H1 (cell line): ENCODE measurements at regions not wholly inside any gene's neighbourhood (a gene's known extent, or its start where the extent isn't known, plus 50 kb on each side); places are given as distances from the start of the nearest gene placed in this dataset.

Source experiments
- CTCF ChIA-PET: fragments of 300-600 bp; sonication (Branson Sonifier 250); formaldehyde crosslinking; loops from one replicate; lab custom pipeline; 2021; ENCODE audit not compliant: partially characterized antibody; lab: Charles Lee
- POLR2A ChIA-PET: fragments of 300-600 bp; sonication (Branson Sonifier 250); formaldehyde crosslinking; loops from one replicate; lab custom pipeline; 2021; ENCODE audit warnings: inconsistent platforms; ENCODE audit not compliant: partially characterized antibody; lab: Charles Lee
- DNase-seq, 2 experiments: peaks; one replicate each; pipeline versions ENCODE4 v3.0.0 to v3.0.0-alpha.2; 2010 to 2022; ENCODE audit warnings: low spot score in 2 of 2, low read depth in 1 of 2, mixed read lengths in 1 of 2
- FAIRE-seq: peaks from 2 replicates; lab custom pipeline; 2011; peaks lifted over from hg19 to GRCh38; lab: Jason Lieb, UNC
- H2AFZ ChIP-seq: 2 replicates; pipeline ENCODE4 v1.8.1; 2012; ENCODE audit warnings: low read length, inconsistent platforms
- H2AK5ac ChIP-seq: 2 replicates; pipeline ENCODE4 v1.6.1; 2013; ENCODE audit warnings: low read depth, low read length
- H2BK120ac ChIP-seq: replicated peaks from 2 replicates; pipeline ENCODE3; 2013; ENCODE audit warnings: low read depth, low read length, inconsistent platforms
- H2BK12ac ChIP-seq: 2 replicates; pipeline ENCODE4 v1.6.1; 2013; ENCODE audit warnings: low read depth, low read length
- H2BK15ac ChIP-seq: 2 replicates; pipeline ENCODE4 v1.6.1; 2013; ENCODE audit warnings: low read length
- H2BK20ac ChIP-seq: 2 replicates; pipeline ENCODE4 v1.6.1; 2013; ENCODE audit warnings: low read length
- H2BK5ac ChIP-seq: 2 replicates; pipeline ENCODE4 v1.6.1; 2013; ENCODE audit warnings: low read depth, low read length
- H3K14ac ChIP-seq: 2 replicates; pipeline ENCODE4 v1.6.1; 2013; ENCODE audit warnings: inconsistent platforms; ENCODE audit not compliant: insufficient read length
- H3K18ac ChIP-seq: 2 replicates; pipeline ENCODE4 v1.6.1; 2013; ENCODE audit warnings: low read length; ENCODE audit errors: extremely low read depth
- H3K23ac ChIP-seq: 2 replicates; pipeline ENCODE4 v1.6.1; 2013; ENCODE audit warnings: inconsistent platforms; ENCODE audit not compliant: insufficient read length
- H3K23me2 ChIP-seq: 2 replicates; pipeline ENCODE4 v1.6.1; 2013; ENCODE audit warnings: low read depth, low read length
- H3K27ac ChIP-seq: 2 replicates; pipeline ENCODE4 v1.6.1; 2011; ENCODE audit warnings: low read depth, low read length, inconsistent platforms
- H3K27me3 ChIP-seq, 4 experiments: replicated peaks in 1 of 4; 1 replicate in 1 of 4; 2 replicates in 3 of 4; pipeline versions ENCODE4 v1.6.1 to v1.8.1; 2011 to 2013; ENCODE audit warnings: low read length in 3 of 4, mild to moderate bottlenecking in 3 of 4, inconsistent platforms in 2 of 4, mixed read lengths in 2 of 4, moderate library complexity in 1 of 4; ENCODE audit not compliant: control insufficient read depth in 3 of 4, insufficient read depth in 3 of 4; ENCODE audit errors: extremely low read depth in 1 of 4
- H3K36me3 ChIP-seq, 4 experiments: 2 replicates each; pipeline versions ENCODE4 v1.6.1 to v1.8.1; 2011 to 2013; ENCODE audit warnings: mild to moderate bottlenecking in 4 of 4, low read length in 3 of 4, moderate library complexity in 2 of 4, control low read depth in 1 of 4, inconsistent platforms in 1 of 4; ENCODE audit not compliant: insufficient read depth in 4 of 4, control insufficient read depth in 2 of 4
- H3K4ac ChIP-seq: replicated peaks from 2 replicates; pipeline ENCODE3; 2013; ENCODE audit warnings: low read length, low read depth, mixed read lengths, inconsistent platforms; ENCODE audit not compliant: insufficient read length
- H3K4me1 ChIP-seq, 4 experiments: replicated peaks in 1 of 4; 1 replicate in 1 of 4; 2 replicates in 3 of 4; pipeline versions ENCODE4 v1.6.1 to v1.8.1; 2011 to 2013; ENCODE audit warnings: low read length in 3 of 4, inconsistent platforms in 2 of 4, mixed read lengths in 1 of 4; ENCODE audit not compliant: insufficient read depth in 4 of 4, control insufficient read depth in 3 of 4
- H3K4me2 ChIP-seq, 2 experiments: 2 replicates each; pipeline versions ENCODE4 v1.6.1 to v1.8.1; 2011 to 2013; ENCODE audit warnings: low read depth in 2 of 2, low read length in 2 of 2, control low read depth in 1 of 2, inconsistent platforms in 1 of 2, mild to moderate bottlenecking in 1 of 2; ENCODE audit not compliant: insufficient read depth in 1 of 2
- H3K4me3 ChIP-seq, 4 experiments: fragments of 200-600, 300-600 bp in 1 of 4; sonication (generic), shearing (Covaris generic), sonication (Bioruptor Twin) in 1 of 4; 2 replicates each; pipeline versions ENCODE4 v1.5.1 to v1.8.1; 2011 to 2016; ENCODE audit warnings: low read length in 4 of 4, low read depth in 3 of 4, control low read depth in 2 of 4, inconsistent platforms in 2 of 4, mild to moderate bottlenecking in 2 of 4, mixed read lengths in 1 of 4, moderate library complexity in 1 of 4; ENCODE audit not compliant: insufficient read depth in 2 of 4; ENCODE audit errors: extremely low read depth in 1 of 4
- H3K56ac ChIP-seq: replicated peaks from 2 replicates; pipeline ENCODE3; 2013; ENCODE audit warnings: low read depth, mild to moderate bottlenecking, mixed read lengths, low read length, inconsistent platforms; ENCODE audit not compliant: insufficient read length
- H3K79me1 ChIP-seq: 2 replicates; pipeline ENCODE4 v1.6.1; 2013; ENCODE audit warnings: low read depth, low read length, control low read depth
- H3K79me2 ChIP-seq, 2 experiments: 2 replicates each; pipeline versions ENCODE4 v1.6.1 to v1.8.1; 2012 to 2013; ENCODE audit warnings: low read length in 2 of 2, mild to moderate bottlenecking in 2 of 2, inconsistent platforms in 1 of 2; ENCODE audit not compliant: insufficient read depth in 2 of 2, control insufficient read depth in 1 of 2
- H3K9ac ChIP-seq, 4 experiments: replicated peaks in 1 of 4; 1 replicate in 1 of 4; 2 replicates in 3 of 4; pipeline versions ENCODE4 v1.6.1 to v1.8.1; 2011 to 2013; ENCODE audit warnings: low read depth in 3 of 4, low read length in 3 of 4, control low read depth in 2 of 4, mild to moderate bottlenecking in 2 of 4, moderate library complexity in 2 of 4, inconsistent platforms in 1 of 4; ENCODE audit errors: extremely low read depth in 1 of 4
- H3K9me3 ChIP-seq, 2 experiments: 2 replicates each; pipeline versions ENCODE4 v1.6.1 to v1.8.1; 2012 to 2013; ENCODE audit warnings: mild to moderate bottlenecking in 2 of 2, moderate library complexity in 2 of 2, control low read depth in 1 of 2, inconsistent platforms in 1 of 2, low read depth in 1 of 2, low read length in 1 of 2, mixed read lengths in 1 of 2; ENCODE audit not compliant: insufficient read depth in 2 of 2
- H4K20me1 ChIP-seq, 2 experiments: replicated peaks in 1 of 2; 2 replicates each; pipeline versions ENCODE3 to v1.8.1; 2011 to 2013; ENCODE audit warnings: inconsistent platforms in 2 of 2, low read length in 2 of 2, mild to moderate bottlenecking in 1 of 2; ENCODE audit not compliant: insufficient read depth in 2 of 2, control insufficient read depth in 1 of 2
- H4K5ac ChIP-seq: 2 replicates; pipeline ENCODE4 v1.6.1; 2013; ENCODE audit warnings: low read length, low read depth, mixed read lengths, inconsistent platforms; ENCODE audit not compliant: insufficient read length
- H4K8ac ChIP-seq: 2 replicates; pipeline ENCODE4 v1.8.0; 2013; ENCODE audit warnings: mild to moderate bottlenecking, moderate library complexity, low read length, inconsistent platforms; ENCODE audit not compliant: insufficient read depth; ENCODE audit errors: extremely low read depth
- H4K91ac ChIP-seq: replicated peaks from 2 replicates; pipeline ENCODE3; 2013; ENCODE audit warnings: low read length, mixed read lengths, inconsistent platforms; ENCODE audit not compliant: insufficient read length
- ATF3 ChIP-seq: IDR thresholded peaks from 2 replicates; pipeline ENCODE4 v1.6.1; 2011; ENCODE audit warnings: low read depth, mild to moderate bottlenecking, low read length; ENCODE audit not compliant: insufficient read depth
- CBX5 ChIP-seq: fragments of 300-800, 300-1000 bp; sonication (generic); IDR thresholded peaks from 2 replicates; pipeline ENCODE4 v1.7.1; 2016; ENCODE audit warnings: antibody characterized with exemption, low read length, low read depth
- CHD1 ChIP-seq: IDR thresholded peaks from 2 replicates; pipeline ENCODE4 v1.6.1; 2012; ENCODE audit warnings: low read depth, low read length, improper control_type of control experiment
- CREB1 ChIP-seq: IDR thresholded peaks from 2 replicates; pipeline ENCODE4 v1.6.1; 2012; ENCODE audit warnings: inconsistent platforms
- EZH2 ChIP-seq: fragments of 200-600 bp; sonication (generic); IDR thresholded peaks from 2 replicates; pipeline ENCODE4 v1.7.1; 2012; ENCODE audit warnings: low read depth, mild to moderate bottlenecking, moderate library complexity, low read length, inconsistent platforms; ENCODE audit not compliant: severe bottlenecking
- JUND ChIP-seq: IDR thresholded peaks from 2 replicates; pipeline ENCODE4 v1.6.1; 2011; ENCODE audit warnings: mild to moderate bottlenecking, improper control_type of control experiment, low read length
- KDM4A ChIP-seq: IDR thresholded peaks from one replicate; pipeline ENCODE4 v1.7.1; 2012; ENCODE audit warnings: low read depth, mild to moderate bottlenecking, moderate library complexity, low read length, inconsistent platforms; ENCODE audit not compliant: severe bottlenecking
- NANOG ChIP-seq: IDR thresholded peaks from 2 replicates; pipeline ENCODE4 v1.6.1; 2011; ENCODE audit warnings: low read length, low read depth, mild to moderate bottlenecking, inconsistent platforms; ENCODE audit not compliant: insufficient read depth, poor library complexity, severe bottlenecking
- RAD21 ChIP-seq, 2 experiments: IDR thresholded peaks in 1 of 2; conservative IDR thresholded peaks in 1 of 2; 2 replicates each; pipeline ENCODE4 v1.6.1; 2011; ENCODE audit warnings: low read depth in 2 of 2, low read length in 2 of 2, improper control_type of control experiment in 1 of 2, inconsistent platforms in 1 of 2, mild to moderate bottlenecking in 1 of 2, moderate library complexity in 1 of 2
- SP4 ChIP-seq: IDR thresholded peaks from 2 replicates; pipeline ENCODE4 v1.6.1; 2012; ENCODE audit warnings: low read length, inconsistent platforms
- TCF12 ChIP-seq: IDR thresholded peaks from 2 replicates; pipeline ENCODE4 v1.6.1; 2011; ENCODE audit warnings: low read depth, mild to moderate bottlenecking, low read length
- WGBS, 2 experiments: shearing (Covaris generic) in 1 of 2; methylation state at CpG; one replicate each; pipeline versions ENCODE4 v1.1.6 to v1.1.7; 2013 to 2015; ENCODE audit warnings: low lambda C conversion rate in 2 of 2, mixed read lengths in 2 of 2, inconsistent platforms in 1 of 2, low coverage in 1 of 2, missing lambda C conversion rate in 1 of 2; ENCODE audit not compliant: insufficient replicate concordance in 2 of 2, insufficient coverage in 1 of 2, insufficient read length in 1 of 2; ENCODE audit errors: extremely low coverage in 1 of 2, missing lambda C conversion rate in 1 of 2; 5-methylcytosine and 5-hydroxymethylcytosine counted together

DNA sequence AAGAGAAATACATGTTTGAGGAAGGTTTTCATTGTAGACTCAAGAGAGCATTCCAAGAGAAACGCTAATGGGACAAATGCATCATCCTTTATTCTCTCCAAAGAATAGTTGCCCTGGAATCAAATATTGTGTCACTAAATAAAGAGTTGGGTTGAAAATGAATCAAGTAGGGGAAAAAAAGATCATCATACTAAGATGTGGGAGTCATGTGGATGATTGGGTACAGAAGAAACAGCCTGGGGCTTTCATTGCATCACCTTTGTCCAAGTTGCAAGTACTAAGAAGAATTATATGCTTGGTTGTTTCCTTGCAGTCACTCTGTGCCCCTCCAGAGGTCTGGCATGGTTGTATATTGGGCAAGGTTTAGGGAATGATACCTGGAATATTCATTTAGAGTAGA is 658.9 kb downstream of the TOX3 start:
- H3K9ac ChIP-seq: no peak overlapping the region
- no peak overlapping the region for H3K18ac ChIP-seq
- no peak overlapping the region for H3K4ac ChIP-seq
- H3K36me3 ChIP-seq: no peaks in the 10 kb centered on the region
- H2BK120ac ChIP-seq: peak overlapping the region; percentile 82
- H3K56ac ChIP-seq: no peak overlapping the region
- H2BK12ac ChIP-seq: no peak overlapping the region
- no peak overlapping the region for H3K14ac ChIP-seq
- FAIRE-seq (no peak), DNase-seq (no peak)
- H4K8ac ChIP-seq: no peak overlapping the region
- H2AFZ ChIP-seq: no peak overlapping the region
- H3K9me3 ChIP-seq: no peaks in the 10 kb centered on the region
- H2AK5ac ChIP-seq: no peak overlapping the region
- H2BK20ac ChIP-seq: no peak overlapping the region
- POLR2A ChIA-PET: no interaction called here
- no peaks in the 10 kb centered on the region for H3K27me3 ChIP-seq
- no peak overlapping the region for H3K4me2 ChIP-seq
- H2BK5ac ChIP-seq: no peak overlapping the region
- no peaks in the 10 kb centered on the region for H3K4me1 ChIP-seq
- no peak overlapping the region for H2BK15ac ChIP-seq
- no peak overlapping the region for H3K27ac ChIP-seq
- WGBS, 2 experiments: 96% methylated on average over 1 of the region's 1 CpG; no CpG with 5 or more reads in 1 of the 2 experiments
- no peak overlapping the region for H4K91ac ChIP-seq
- no peaks in the 10 kb centered on the region for H3K79me2 ChIP-seq
- TF ChIP-seq KDM4A: no peak
- TF ChIP-seq JUND: no peak
- TF ChIP-seq RAD21 (IDR thresholded peaks at IDR 0.05 in 1 of 2, conservative IDR thresholded peaks at IDR 0.05 in 1 of 2; ENCODE audit: low read depth in 2 of 2, low read length in 2 of 2): no peak
- no peak for TF ChIP-seq CREB1
- no peak for TF ChIP-seq CHD1
- TF ChIP-seq TCF12: no peak
- TF ChIP-seq EZH2: no peak
- no peak for TF ChIP-seq CBX5
- no peak for TF ChIP-seq ATF3
- TF ChIP-seq SP4: no peak
- no peak for TF ChIP-seq NANOG
- CTCF ChIA-PET: no interaction called here
- H4K5ac ChIP-seq: no peak overlapping the region
- no peaks in the 10 kb centered on the region for H4K20me1 ChIP-seq
- no peak overlapping the region for H3K23ac ChIP-seq
- H3K23me2 ChIP-seq: no peaks in the 10 kb centered on the region
- H3K79me1 ChIP-seq: no peaks in the 10 kb centered on the region
- no peak overlapping the region for H3K4me3 ChIP-seq
